Panc1 (cell line): ENCODE measurements at regions not wholly inside any gene's neighbourhood (a gene's known extent, or its start where the extent isn't known, plus 50 kb on each side); places are given as distances from the start of the nearest gene placed in this dataset.
A peak's percentile ranks its signal among the peaks of the same experiment; 100 is the strongest.
"Not testable (repeated sequence)": the region's sequence is repeated elsewhere in the genome, so short reads cannot be mapped to it uniquely, and the experiment has no call there.

Experiments
- ATAC-seq: fragments of 200-7000 bp; cut with Tn5 transposase; 2 replicates; pipeline ENCODE4 v1.9.1; 2020; ENCODE audit warnings: mild to moderate bottlenecking, moderate library complexity
- BruUV-seq: library from RNA; stranded (reverse); fragments of 400-500 nt; replicated peaks from 2 replicates; lab custom pipeline; 2021; lab: Mats Ljungman, UMichigan
- CTCF ChIA-PET: fragments of 300-600 bp; sonication (Branson Sonifier 250); formaldehyde crosslinking; loops from one replicate; lab custom pipeline; 2022; ENCODE audit warnings: antibody characterized with exemption; lab: Charles Lee
- POLR2A ChIA-PET: fragments of 300-600 bp; sonication (Branson Sonifier 250); formaldehyde crosslinking; loops from one replicate; lab custom pipeline; 2022; ENCODE audit warnings: antibody characterized with exemption; lab: Charles Lee
- DNase-seq: peaks from one replicate; pipeline ENCODE4 v3.0.0-alpha.2; 2010; ENCODE audit warnings: low read depth, low spot score
- H3K27ac ChIP-seq: 2 replicates; pipeline ENCODE4 v1.5.1; 2011; ENCODE audit warnings: mild to moderate bottlenecking, low read length, inconsistent platforms
- H3K27me3 ChIP-seq: fragments of 200-500 bp; sonication (Bioruptor generic); 2 replicates; pipeline ENCODE4 v1.6.0; 2014; ENCODE audit warnings: low read length, inconsistent platforms; ENCODE audit not compliant: control insufficient read depth, insufficient read depth
- H3K36me3 ChIP-seq: fragments of 200-500 bp; sonication (Bioruptor generic); 2 replicates; pipeline ENCODE4 v1.5.1; 2014; ENCODE audit warnings: inconsistent platforms, mild to moderate bottlenecking, low read length, moderate library complexity; ENCODE audit not compliant: control insufficient read depth, insufficient read depth
- H3K4me1 ChIP-seq: 2 replicates; pipeline ENCODE4 v1.5.1; 2011; ENCODE audit warnings: inconsistent platforms, mild to moderate bottlenecking, low read length, moderate library complexity; ENCODE audit not compliant: control insufficient read depth, insufficient read depth
- H3K4me3 ChIP-seq, 2 experiments: 2 replicates each; pipeline ENCODE4 v1.5.1; 2011 to 2012; ENCODE audit warnings: low read depth in 2 of 2, low read length in 2 of 2, mild to moderate bottlenecking in 2 of 2, inconsistent platforms in 1 of 2, moderate library complexity in 1 of 2
- H3K9me3 ChIP-seq: fragments of 200-500 bp; sonication (Bioruptor generic); 2 replicates; pipeline ENCODE4 v1.5.1; 2014; ENCODE audit warnings: low read depth, mild to moderate bottlenecking, inconsistent platforms, low read length, moderate library complexity; ENCODE audit not compliant: control insufficient read depth, insufficient read depth
- POLR2AphosphoS5 ChIP-seq: IDR thresholded peaks from 2 replicates; pipeline ENCODE4 v1.6.1; 2012; ENCODE audit warnings: mild to moderate bottlenecking, low read depth, low read length, moderate library complexity
- SIN3A ChIP-seq: IDR thresholded peaks from 2 replicates; pipeline ENCODE4 v1.6.1; 2012; ENCODE audit warnings: low read depth, mild to moderate bottlenecking, low read length, moderate library complexity, borderline replicate concordance; ENCODE audit not compliant: insufficient read depth
- TCF7L2 ChIP-seq: IDR thresholded peaks from 2 replicates; pipeline ENCODE4 v1.6.1; 2011; ENCODE audit warnings: mild to moderate bottlenecking, low read depth, low read length, inconsistent platforms
- in situ Hi-C: cut with HindIII; loops from 2 replicates; pipeline ENCODE4 v1.10.0; 2016; ENCODE audit warnings: low sequenced_read_pairs, low pct_unique_long_range_greater_than_20kb
- intact Hi-C: fragments of 100-400 bp; cut with micrococcal nuclease; formaldehyde crosslinking; loops from one replicate; pipeline ENCODE4 v1.10.0; 2022; ENCODE audit not compliant: unreplicated experiment
- TF ChIP-seq, protein P1 (sequence below): fragments of 450-650 bp; IDR thresholded peaks from 2 replicates; pipeline ENCODE4 v1.5.1; 2017; ENCODE audit warnings: mild to moderate bottlenecking
- TF ChIP-seq, protein P2 (sequence below), 2 experiments: IDR thresholded peaks; 2 replicates each; pipeline ENCODE4 v1.6.1; 2011 to 2012; ENCODE audit warnings: low read depth in 2 of 2, control low read depth in 1 of 2, low read length in 1 of 2, mild to moderate bottlenecking in 1 of 2, moderate library complexity in 1 of 2; ENCODE audit not compliant: insufficient read depth in 1 of 2

DNA sequence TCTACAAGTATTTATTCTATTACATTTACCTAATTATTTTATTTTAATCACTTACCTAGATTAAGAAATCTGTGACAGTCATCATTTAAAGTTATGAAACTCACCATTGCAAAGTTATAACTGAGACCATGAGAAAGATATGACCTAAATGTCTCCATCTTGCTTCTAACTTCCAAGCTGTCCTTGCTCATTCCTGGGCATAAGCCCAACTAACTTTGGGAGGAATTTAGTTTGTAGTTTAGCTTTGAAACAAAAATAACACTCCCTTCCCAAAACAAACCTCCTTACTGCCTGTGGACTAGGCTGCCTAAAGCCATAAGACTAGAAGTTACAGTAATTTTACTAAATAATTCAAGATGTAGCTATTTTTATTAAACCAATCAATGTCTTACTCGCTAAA, 195.6 kb upstream of the RAI14 start:
- no peaks in the 10 kb centered on the region for H3K36me3 ChIP-seq
- H3K27me3 ChIP-seq, result no peaks in the 10 kb centered on the region
- ChIA-PET CTCF (no interaction called here), POLR2A (no interaction called here)
- H3K27ac ChIP-seq, result no peak overlapping the region
- in situ Hi-C loops, result no loop called here
- no TSS peak for BruUV-seq
- no peak overlapping the region for H3K4me3 ChIP-seq
- DNase-seq (no peak), ATAC-seq (no peak)
- peaks cover 31% of the 10 kb centered on the region; the same call in 1 of the 2 replicates for H3K9me3 ChIP-seq
- no peaks in the 10 kb centered on the region for H3K4me1 ChIP-seq
- TF ChIP-seq, protein P1, sequence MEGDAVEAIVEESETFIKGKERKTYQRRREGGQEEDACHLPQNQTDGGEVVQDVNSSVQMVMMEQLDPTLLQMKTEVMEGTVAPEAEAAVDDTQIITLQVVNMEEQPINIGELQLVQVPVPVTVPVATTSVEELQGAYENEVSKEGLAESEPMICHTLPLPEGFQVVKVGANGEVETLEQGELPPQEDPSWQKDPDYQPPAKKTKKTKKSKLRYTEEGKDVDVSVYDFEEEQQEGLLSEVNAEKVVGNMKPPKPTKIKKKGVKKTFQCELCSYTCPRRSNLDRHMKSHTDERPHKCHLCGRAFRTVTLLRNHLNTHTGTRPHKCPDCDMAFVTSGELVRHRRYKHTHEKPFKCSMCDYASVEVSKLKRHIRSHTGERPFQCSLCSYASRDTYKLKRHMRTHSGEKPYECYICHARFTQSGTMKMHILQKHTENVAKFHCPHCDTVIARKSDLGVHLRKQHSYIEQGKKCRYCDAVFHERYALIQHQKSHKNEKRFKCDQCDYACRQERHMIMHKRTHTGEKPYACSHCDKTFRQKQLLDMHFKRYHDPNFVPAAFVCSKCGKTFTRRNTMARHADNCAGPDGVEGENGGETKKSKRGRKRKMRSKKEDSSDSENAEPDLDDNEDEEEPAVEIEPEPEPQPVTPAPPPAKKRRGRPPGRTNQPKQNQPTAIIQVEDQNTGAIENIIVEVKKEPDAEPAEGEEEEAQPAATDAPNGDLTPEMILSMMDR, result no peak
- TF ChIP-seq SIN3A, result no peak
- TF ChIP-seq TCF7L2, result no peak
- TF ChIP-seq, protein P2, sequence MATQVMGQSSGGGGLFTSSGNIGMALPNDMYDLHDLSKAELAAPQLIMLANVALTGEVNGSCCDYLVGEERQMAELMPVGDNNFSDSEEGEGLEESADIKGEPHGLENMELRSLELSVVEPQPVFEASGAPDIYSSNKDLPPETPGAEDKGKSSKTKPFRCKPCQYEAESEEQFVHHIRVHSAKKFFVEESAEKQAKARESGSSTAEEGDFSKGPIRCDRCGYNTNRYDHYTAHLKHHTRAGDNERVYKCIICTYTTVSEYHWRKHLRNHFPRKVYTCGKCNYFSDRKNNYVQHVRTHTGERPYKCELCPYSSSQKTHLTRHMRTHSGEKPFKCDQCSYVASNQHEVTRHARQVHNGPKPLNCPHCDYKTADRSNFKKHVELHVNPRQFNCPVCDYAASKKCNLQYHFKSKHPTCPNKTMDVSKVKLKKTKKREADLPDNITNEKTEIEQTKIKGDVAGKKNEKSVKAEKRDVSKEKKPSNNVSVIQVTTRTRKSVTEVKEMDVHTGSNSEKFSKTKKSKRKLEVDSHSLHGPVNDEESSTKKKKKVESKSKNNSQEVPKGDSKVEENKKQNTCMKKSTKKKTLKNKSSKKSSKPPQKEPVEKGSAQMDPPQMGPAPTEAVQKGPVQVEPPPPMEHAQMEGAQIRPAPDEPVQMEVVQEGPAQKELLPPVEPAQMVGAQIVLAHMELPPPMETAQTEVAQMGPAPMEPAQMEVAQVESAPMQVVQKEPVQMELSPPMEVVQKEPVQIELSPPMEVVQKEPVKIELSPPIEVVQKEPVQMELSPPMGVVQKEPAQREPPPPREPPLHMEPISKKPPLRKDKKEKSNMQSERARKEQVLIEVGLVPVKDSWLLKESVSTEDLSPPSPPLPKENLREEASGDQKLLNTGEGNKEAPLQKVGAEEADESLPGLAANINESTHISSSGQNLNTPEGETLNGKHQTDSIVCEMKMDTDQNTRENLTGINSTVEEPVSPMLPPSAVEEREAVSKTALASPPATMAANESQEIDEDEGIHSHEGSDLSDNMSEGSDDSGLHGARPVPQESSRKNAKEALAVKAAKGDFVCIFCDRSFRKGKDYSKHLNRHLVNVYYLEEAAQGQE (IDR thresholded peaks at IDR 0.05; ENCODE audit: insufficient read depth in 1 of 2, low read depth in 2 of 2, low read length in 1 of 2), result no peak
- TF ChIP-seq POLR2AphosphoS5, result no peak
- intact Hi-C loops, result no loop called here

DNA sequence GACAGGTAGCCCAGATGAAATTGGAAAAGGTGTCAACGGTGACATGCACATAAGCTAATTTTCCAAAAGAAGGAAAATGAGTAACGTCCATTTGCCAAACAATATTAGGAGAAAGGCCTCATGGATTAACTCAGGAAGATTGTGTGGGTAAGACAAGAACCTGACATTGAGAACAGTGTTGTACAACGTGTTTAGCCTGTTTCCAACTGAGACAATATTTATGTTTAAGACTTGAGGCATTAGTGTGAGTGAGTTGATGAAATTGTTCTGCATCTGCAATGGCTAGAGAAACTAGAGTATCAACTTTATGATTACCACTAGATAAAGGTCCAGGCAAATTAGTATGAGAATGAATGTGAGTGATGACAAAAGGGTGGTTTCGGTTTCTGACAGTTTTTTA, 191.3 kb upstream of the RAI14 start:
- Histone ChIP-seq H3K27ac (peak overlapping the region; percentile 56; the same call in 1 of the 2 replicates), H3K4me3 (no peak overlapping the region), H3K9me3 (peaks cover 17% of the 10 kb centered on the region; the same call in 1 of the 2 replicates), H3K36me3 (no peaks in the 10 kb centered on the region), H3K27me3 (no peaks in the 10 kb centered on the region), H3K4me1 (peaks cover 3% of the 10 kb centered on the region; the same call in 1 of the 2 replicates)
- ChIA-PET POLR2A (no interaction called here), CTCF (interaction anchor here (0.6 to 0.7 kb wide), 3 partner anchors 9 to 1026 kb away, joined by 3 to 9 read pairs (median 3); no protein-coding TSS in a partner anchor)
- in situ Hi-C loops (no loop called here), intact Hi-C loops (loop anchor here (5.0 kb wide), 1 partner anchor 458 kb away; the partner anchor contains the start of gene AMACR)
- no peak for TF ChIP-seq SIN3A
- ATAC-seq (no peak), DNase-seq (no peak)
- BruUV-seq, result no TSS peak

DNA sequence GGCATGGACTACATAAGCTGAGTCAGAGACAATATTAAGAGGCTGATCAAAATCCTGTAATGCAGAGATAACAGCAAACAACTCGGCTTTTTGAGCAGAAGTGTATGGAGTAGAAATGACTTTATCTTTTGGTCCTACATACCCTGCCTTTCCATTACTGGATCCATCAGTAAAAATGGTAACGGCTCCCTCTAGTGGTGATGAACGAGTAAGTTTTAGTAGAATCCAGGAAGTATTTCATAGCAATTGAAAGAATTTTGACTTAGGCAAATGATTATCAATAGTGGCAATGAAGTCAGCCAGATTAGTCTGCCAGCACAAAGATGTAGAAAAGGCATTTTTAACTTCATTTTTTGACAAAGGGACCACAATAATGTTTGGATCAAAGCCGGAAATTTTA, 190.8 kb upstream of the RAI14 start:
- ATAC-seq, BruUV-seq, DNase-seq, H3K4me1 ChIP-seq, H3K27me3 ChIP-seq, POLR2A ChIA-PET, H3K36me3 ChIP-seq, in situ Hi-C loops: not testable (repeated sequence)
- peak overlapping the region; percentile 69; the same call in 1 of the 2 replicates for H3K27ac ChIP-seq
- intact Hi-C loops, result loop anchor here (5.0 kb wide), 1 partner anchor 458 kb away; the partner anchor contains the start of gene AMACR
- CTCF ChIA-PET, result interaction anchor here (0.7 kb wide), 2 partner anchors 10 to 1026 kb away, joined by 3 read pairs; no protein-coding TSS in a partner anchor
- peaks cover 13% of the 10 kb centered on the region; the same call in 1 of the 2 replicates for H3K9me3 ChIP-seq
- peak overlapping the region; percentile 8 to 27; a peak in 2 of 4 replicates for H3K4me3 ChIP-seq
- TF ChIP-seq, protein P1, result peak; percentile 15; the same call in 1 of the 2 replicates

DNA sequence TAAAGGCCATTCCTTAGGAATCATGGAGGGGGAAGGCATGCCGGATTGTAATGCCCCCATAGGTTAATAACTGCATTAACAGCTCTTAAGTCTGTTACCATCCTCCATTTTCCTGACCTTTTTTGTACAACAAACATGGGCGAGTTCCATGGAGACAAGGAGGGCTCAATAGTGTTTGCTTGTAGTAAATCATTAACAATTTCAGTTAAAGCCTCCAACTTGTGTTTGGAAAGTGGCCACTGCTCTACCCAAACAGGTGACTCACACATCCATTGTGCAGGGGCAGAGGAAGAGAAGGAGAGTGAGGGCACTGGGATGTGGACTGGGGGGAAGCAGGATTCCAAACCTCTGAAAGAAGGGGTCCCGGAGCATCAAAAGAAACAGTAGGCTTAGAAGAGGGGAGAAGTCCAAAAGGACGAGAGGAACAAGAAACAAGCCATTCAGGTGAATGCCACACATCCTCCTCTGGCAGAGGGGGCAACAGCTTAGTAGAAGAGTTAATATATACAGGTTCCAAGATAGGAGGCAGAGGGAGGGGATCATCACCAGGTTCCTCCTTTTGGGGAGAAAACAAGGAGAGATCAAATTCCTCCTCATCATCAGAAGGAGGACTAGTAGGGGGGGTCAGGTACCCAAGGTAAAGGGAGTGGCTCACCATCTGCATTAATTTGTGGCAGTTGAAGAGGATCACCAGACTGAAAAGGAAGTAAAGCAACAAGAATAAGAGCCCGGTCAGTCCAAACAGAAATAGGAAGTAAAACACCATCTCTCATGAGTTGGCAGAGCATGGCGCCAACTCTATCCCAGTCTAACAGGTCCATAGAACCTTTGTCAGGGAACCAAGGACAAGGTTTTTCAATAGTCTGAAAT, 189.4 kb upstream of the RAI14 start:
- intact Hi-C loops, result loop anchor here (5.0 kb wide), 1 partner anchor 459 kb away; the partner anchor contains the start of gene AMACR
- H3K27me3 ChIP-seq, H3K9me3 ChIP-seq, DNase-seq, POLR2A ChIA-PET, CTCF ChIA-PET, ATAC-seq, H3K36me3 ChIP-seq, in situ Hi-C loops, BruUV-seq, H3K27ac ChIP-seq, H3K4me3 ChIP-seq, H3K4me1 ChIP-seq: not testable (repeated sequence)
